ENCODE measurements at regions not wholly inside any gene's neighbourhood (a gene's known extent, or its start where the extent isn't known, plus 50 kb on each side); places are given as distances from the start of the nearest gene placed in this dataset.

DNA sequence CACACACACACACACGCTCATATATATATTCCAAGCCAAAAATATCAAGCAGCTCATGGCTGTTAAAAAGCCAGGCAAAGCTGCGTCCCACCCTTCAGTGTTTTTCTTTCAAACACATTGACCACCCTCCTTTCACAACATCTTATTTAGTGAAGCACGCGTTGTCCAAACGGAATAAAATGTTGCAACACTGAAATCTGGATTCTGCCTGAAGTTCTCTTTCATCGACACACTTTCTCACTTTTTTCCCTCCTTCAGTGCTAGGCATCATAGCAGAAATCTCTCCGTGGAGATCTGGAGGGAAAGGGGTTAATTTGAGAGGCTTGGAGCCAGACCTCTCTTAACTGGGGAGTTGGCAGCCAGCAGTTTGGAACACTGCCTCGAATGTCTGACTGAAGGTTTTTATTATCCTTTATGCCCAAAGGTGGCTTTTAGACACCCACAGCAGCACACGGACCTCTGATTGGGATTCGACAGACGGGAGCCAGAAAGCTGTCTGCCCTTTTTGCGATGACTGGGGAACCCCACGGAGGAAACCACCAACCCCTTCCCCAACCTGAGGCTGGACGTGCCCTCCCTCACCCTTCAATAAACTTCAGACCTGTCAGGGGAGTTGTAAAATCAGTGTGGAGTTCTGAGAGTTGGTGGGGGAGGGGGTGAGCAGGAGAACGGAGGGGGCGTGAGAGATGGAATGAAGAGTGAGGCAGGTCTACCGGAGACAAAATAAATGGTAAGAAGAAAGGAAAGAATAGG, 833.6 kb upstream of the SOX9 start:
- TF ChIP-seq POLR2AphosphoS5 (IDR thresholded peaks at IDR 0.05; ENCODE audit: borderline replicate concordance, low read depth, low read length), result no peak
- no peak for TF ChIP-seq EZH2 (IDR thresholded peaks at IDR 0.05)
- no peak for TF ChIP-seq FOXP2 (optimal IDR thresholded peaks at IDR 0.05; ENCODE audit: control extremely low read depth, extremely low read length, insufficient read depth)
